Medulla oblongata (tissue), 1 donor: ENCODE measurements at regions not wholly inside any gene's neighbourhood (a gene's known extent, or its start where the extent isn't known, plus 50 kb on each side); places are given as distances from the start of the nearest gene placed in this dataset.
"Not testable (repeated sequence)": the region's sequence is repeated elsewhere in the genome, so short reads cannot be mapped to it uniquely, and the experiment has no call there.

Experiments
- DNase-seq: peaks from one replicate; pipeline ENCODE4 v3.0.0-alpha.2; 2015; ENCODE audit errors: extremely low spot score

- no peak for DNase-seq
These were observed 58.6 kb upstream of the CNTNAP2 start for GRCh38 chr7:146057958-146058357.

- no peak for DNase-seq
These were observed 61.7 kb upstream of the CNTNAP2 start for GRCh38 chr7:146054909-146055308.

- no peak for DNase-seq
These were observed 63.1 kb upstream of the CNTNAP2 start for GRCh38 chr7:146053492-146053891.

- not testable (repeated sequence) for DNase-seq
These were observed 73.3 kb upstream of the CNTNAP2 start for GRCh38 chr7:146043310-146043709.

- no peak for DNase-seq
These were observed 88.3 kb upstream of the CNTNAP2 start for GRCh38 chr7:146028251-146028750.

- no peak for DNase-seq
These were observed 89.4 kb upstream of the CNTNAP2 start for GRCh38 chr7:146027243-146027642.

- DNase-seq: no peak
These were observed 93.8 kb upstream of the CNTNAP2 start for GRCh38 chr7:146022776-146023175.

GRCh38 chr7:146019041-146020004 lies 97.3 kb upstream of the CNTNAP2 start:
- not testable (repeated sequence) for DNase-seq

- not testable (repeated sequence) for DNase-seq
These were observed 99.2 kb upstream of the CNTNAP2 start for GRCh38 chr7:146017366-146017765.

GRCh38 chr7:146014154-146014553 lies 102.4 kb upstream of the CNTNAP2 start:
- DNase-seq: not testable (repeated sequence)

- no peak for DNase-seq
These were observed 108.3 kb upstream of the CNTNAP2 start for GRCh38 chr7:146008293-146008692.

GRCh38 chr7:146004805-146005204 lies 111.8 kb upstream of the CNTNAP2 start:
- no peak for DNase-seq

GRCh38 chr7:146002431-146003078 lies 114.0 kb upstream of the CNTNAP2 start:
- DNase-seq: no peak

- DNase-seq: no peak
These were observed 114.6 kb upstream of the CNTNAP2 start for GRCh38 chr7:146002008-146002407.

GRCh38 chr7:146000882-146001281 lies 115.7 kb upstream of the CNTNAP2 start:
- DNase-seq: no peak

GRCh38 chr7:145989469-145989868 lies 127.1 kb upstream of the CNTNAP2 start:
- DNase-seq: no peak

- DNase-seq: no peak
These were observed 130.2 kb upstream of the CNTNAP2 start for GRCh38 chr7:145986248-145986874.

GRCh38 chr7:145978769-145979168 lies 137.8 kb upstream of the CNTNAP2 start:
- no peak for DNase-seq

- no peak for DNase-seq
These were observed 156.6 kb upstream of the CNTNAP2 start for GRCh38 chr7:145959981-145960380.

- DNase-seq: no peak
These were observed 159.3 kb upstream of the CNTNAP2 start for GRCh38 chr7:145957160-145957890.

- no peak for DNase-seq
These were observed 165.0 kb upstream of the CNTNAP2 start for GRCh38 chr7:145951566-145951965.

GRCh38 chr7:145928937-145929336 lies 187.7 kb upstream of the CNTNAP2 start:
- DNase-seq: no peak
